Tongue (tissue), 1 donor: ENCODE measurements at regions not wholly inside any gene's neighbourhood (a gene's known extent, or its start where the extent isn't known, plus 50 kb on each side); places are given as distances from the start of the nearest gene placed in this dataset.

ENCODE experiments used
- DNase-seq: peaks from one replicate; pipeline ENCODE4 v3.0.0-alpha.2; 2015

DNA sequence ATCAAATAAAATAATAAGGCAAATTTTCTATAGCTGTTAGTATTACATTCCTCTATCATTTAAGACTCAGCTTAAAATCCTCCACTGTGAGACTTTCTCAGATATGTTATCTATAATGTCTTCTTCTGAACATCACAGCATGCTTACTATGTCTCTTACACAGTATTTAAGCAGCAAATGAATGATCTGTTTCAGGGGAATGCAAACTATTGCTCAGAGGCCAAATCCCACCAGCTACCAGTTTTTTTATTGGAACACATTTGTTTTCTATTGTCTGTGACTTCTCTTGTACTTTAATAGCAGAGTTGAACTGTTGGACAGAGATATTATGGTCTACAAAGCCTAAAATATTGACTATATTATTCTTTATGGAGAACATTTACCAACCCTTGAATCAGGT, 59.6 kb downstream of the C3orf38 start:
- no peak for DNase-seq

DNA sequence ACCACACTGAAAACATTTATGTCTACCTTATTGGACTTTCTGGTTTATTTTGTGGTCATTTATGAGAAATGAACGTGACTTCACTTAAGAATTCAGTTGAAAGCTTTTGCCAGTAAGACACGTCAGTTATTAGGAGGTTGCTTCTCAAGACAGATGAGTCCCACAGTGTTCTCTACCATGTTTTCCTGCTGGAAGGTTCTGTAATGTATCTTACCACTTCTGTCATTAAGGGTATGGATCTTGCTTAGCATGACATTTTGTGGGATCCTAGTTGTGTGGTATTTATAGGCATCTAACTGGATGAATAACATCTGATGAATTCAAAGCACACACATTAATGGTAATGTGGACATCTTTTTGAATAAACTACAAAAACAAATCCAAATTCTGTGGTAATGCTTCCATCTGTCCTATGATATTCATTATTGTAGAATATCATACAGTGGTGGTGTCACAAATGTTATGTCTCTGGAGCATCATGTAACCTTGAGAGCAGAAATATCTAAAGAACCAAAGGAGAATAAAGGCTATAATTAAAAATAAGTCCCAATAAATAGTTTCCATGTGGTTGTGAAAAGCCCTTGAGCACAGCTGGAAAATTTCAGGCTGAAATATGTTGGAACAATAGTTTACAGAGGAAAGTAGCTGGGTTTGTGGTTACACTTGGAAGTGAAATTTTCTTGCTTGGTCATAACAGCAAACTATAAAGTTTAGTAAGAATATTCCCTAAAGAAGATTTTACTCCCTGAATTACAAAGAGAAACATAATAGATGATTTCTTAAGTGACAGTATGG, 61.5 kb downstream of the C3orf38 start:
- DNase-seq, result peak; percentile 35

DNA sequence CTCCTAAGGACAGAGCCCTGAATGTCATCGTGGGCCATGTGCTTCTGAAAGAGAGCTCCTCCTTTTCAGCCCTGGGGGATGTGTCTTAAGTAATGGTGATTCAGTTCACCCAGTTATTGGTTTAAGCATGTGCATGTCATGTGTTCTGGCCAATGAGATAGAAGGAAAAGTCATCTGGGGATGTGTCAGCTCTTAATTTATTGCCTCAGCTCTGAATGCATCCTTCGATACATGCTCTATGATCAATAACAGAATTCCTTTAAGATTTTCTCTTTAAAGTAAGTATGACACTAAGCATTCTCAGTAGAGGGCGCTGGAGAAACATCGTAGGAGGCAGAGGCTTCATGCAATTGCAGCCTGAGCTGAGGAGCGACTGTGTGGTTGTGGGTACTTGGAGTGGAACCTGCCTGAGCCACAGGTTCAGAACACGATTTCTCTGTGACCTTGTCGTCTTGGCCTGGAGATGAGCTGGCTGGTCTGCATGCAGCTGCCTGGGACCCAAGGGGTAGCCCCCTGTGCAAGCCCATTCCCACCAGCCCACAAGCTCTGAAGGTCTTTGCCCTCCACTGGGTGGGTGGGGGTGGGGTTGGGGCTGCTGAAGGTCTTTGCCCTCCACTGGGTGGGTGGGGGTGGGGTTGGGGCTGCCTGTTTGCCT, 69.5 kb downstream of the C3orf38 start:
- peak; percentile 78 for DNase-seq

DNA sequence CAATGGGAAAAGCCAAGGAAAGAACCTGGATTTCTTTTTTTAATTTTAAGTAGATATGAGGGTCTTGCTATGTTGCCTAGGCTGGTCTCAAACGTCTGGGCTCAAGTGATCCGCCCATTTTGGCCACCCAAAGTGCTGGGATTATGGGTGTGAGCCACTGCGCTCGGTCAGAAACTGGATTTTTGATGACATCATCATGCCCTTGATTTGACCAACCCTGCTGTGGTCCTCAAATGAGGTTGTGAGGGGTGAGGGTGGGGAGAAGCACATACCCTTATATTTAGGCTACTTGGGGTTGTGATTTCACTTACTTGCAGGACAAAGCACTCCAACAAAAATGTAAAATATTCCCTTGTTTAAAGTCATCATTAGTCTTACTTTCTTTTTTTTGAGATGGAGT, 70.4 kb downstream of the C3orf38 start:
- no peak for DNase-seq

- DNase-seq, result no peak
Measured at GRCh38 chr3:88221726-88222125, 72.0 kb downstream of the C3orf38 start.

DNA sequence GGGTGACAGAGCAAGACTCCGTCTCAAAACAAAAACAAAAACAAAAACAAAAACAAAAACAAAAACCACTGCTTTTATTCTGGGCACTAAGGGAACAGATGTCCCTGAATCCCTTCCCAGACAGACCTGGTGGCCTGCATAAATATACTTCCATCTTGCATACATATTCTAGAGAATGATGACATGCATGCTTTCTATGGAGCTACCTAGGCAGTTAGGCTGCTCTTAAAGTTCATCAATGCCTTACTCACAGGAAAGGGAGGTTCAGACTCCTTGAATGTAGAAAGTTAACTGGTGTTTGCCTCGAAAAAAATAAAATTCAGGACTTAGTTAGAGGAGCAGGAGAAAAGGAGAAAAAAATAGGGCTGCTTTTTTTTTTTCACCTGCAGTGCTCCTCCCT, 72.6 kb downstream of the C3orf38 start:
- no peak for DNase-seq

DNA sequence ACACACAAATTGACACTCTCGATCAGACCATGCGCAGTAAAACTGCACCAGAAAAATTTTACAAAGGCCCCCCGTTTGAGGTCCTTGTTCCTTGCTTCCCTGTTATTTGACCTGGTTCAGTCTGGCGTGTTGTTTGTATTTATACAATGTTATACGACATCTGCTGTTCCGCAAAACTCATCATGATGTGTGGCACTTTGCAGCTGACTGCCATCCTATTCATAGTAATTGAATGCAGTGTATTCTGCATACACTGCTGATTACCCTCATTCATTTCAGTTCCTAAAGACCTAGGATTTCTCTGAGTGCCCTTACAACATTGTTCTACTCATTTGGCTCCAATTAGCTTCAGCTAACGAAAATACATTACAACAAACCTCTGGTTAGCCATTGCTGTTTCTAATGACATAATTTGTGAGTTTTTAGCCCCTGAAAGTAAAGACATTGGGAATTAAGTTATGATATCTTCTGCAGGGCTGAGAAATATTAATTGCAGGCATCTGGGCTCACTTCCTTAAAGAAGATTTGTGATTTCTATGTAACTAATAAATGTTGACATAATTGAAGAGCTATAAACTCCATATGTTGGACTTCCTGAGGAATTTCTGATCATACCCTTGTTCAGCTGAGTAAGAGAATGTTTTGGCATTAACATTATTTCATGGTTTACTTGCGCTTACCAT, 75.7 kb downstream of the C3orf38 start:
- no peak for DNase-seq

DNA sequence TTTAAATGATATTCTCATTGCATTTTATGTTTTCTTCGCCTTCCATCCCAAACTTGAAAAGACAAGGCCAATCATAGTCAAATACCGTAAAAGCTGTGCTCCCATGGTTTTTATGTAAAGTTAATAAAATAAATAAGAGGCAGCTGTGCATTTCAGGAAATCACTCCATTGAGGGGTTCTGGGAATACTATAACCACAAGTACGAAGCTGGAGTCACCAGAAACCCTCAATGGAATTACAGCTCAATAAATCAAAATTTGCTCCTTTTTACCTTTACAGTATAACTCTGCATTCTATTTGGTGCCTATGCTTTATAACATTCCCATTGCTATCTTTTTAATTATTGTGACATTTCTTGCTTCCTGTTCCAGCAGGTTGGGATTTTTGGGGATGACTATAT, 77.2 kb downstream of the C3orf38 start:
- no peak for DNase-seq

GRCh38 chr3:88230638-88231037, 80.9 kb downstream of the C3orf38 start:
- DNase-seq, result no peak

DNA sequence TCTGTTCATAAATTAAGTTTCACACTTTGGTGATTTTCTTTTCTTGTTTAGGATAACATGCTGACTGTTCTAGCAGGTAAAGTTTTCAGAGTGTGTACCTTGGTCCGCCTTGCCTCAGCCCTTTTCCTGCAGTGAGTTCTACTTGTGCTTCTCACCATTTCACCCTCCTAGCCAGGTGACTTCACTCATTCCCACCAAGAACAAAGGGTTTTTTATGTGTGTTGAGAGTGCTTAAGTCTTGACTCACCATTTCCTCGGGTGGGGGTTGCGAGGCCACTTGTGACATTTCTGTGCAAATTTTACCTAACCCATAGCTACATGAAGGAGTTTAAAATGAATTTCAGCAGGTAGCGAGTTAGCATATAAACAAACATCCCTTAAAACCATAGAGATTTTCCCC, 81.4 kb downstream of the C3orf38 start:
- no peak for DNase-seq

- DNase-seq, result no peak
Measured at GRCh38 chr3:88231632-88232031, 81.9 kb downstream of the C3orf38 start.

DNA sequence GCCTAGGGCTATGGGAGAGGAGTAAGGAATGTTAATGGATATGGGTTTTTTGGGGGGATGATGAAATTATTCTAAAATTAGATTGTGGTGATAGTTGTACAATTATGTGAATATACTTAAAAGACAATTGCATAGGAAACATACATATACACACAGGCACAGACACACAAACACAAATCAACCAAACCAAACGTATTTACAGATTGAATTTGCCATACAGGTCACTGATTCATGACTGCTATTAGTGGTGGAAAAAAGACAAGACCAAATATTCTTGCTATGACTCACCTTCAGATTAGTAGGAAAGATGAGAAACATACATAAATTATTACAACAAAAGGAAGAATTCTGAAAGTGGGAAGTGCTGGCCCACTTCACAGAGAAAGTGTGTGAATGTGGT, 85.3 kb downstream of the C3orf38 start:
- DNase-seq, result no peak

GRCh38 chr3:88239870-88240269, 90.1 kb downstream of the C3orf38 start:
- no peak for DNase-seq

- no peak for DNase-seq
Measured at GRCh38 chr3:88248658-88249057, 98.9 kb downstream of the C3orf38 start.

GRCh38 chr3:88259045-88259444, 109.3 kb downstream of the C3orf38 start:
- no peak for DNase-seq

- no peak for DNase-seq
Measured at GRCh38 chr3:88262527-88262926, 112.8 kb downstream of the C3orf38 start.

- no peak for DNase-seq
Measured at GRCh38 chr3:88263417-88264100, 113.8 kb downstream of the C3orf38 start.

- peak; percentile 31 for DNase-seq
Measured at GRCh38 chr3:88267441-88267840, 117.7 kb downstream of the C3orf38 start.

GRCh38 chr3:88267847-88268246, 118.1 kb downstream of the C3orf38 start:
- no peak for DNase-seq

DNA sequence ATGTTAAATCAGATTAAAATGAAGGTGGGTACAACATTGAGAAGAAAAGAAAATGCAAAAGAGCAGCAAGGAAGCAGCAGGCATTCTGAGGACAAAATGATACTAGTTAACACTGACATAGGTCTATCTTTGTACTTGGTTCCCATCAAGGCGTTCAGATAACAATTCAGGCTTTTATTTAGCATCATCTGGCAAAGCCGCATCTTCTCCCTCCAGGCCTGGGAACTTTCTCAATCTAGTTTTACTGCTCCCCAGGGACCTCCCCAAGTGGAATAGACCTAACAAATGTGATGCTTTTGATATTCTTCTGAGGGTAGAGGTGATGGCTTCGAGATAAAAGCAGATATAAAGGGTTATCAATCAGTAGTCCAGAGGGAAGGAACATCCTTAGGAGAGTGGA, 130.6 kb downstream of the C3orf38 start:
- DNase-seq, result no peak

DNA sequence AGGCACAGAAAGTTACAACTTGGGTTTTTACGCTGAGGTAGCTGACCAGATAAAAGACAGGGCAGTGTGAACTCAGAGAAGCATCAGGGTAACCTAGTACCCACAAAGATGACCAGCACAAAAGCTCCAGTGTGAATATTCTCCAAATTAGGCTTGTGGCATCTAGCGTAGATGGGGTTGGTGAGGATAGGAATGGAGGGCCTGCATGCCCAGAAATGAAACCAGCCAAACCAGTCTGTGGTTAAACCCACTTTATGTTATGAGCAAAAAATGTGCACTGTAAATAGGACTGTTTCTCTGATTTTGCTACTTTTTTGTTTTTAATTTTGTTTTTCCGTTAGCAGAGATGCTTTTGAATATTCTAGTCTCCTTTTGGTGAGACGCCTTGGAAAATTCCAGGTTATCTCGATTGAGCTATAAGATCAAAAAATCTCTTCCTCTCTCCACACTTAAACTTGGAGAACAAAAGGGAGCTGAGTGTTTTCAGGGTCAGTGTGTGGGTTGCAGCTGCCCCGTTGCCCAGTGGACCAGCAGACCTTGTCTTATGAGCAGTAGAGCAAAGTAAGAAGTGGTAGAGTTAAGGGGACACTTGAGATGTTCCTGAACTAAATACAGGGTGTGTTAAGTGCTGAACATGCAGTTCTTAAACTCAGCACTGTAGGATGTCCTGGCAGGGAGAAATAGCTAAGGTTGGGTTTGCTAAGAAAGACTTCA, 132.9 kb downstream of the C3orf38 start:
- DNase-seq, result no peak

- no peak for DNase-seq
Measured at GRCh38 chr3:88283242-88283592, 133.5 kb downstream of the C3orf38 start.
